T-helper 2 cell treated with Interferon-gamma antibody and Interleukin-4, amounts not matched to agents 100 ng/mL and 5 ng/mL, for 36 hours (primary cell): ENCODE measurements at regions not wholly inside any gene's neighbourhood (a gene's known extent, or its start where the extent isn't known, plus 50 kb on each side); places are given as distances from the start of the nearest gene placed in this dataset.
"Not testable (repeated sequence)": the region's sequence is repeated elsewhere in the genome, so short reads cannot be mapped to it uniquely, and the experiment has no call there.

Experiments used
- intact Hi-C: fragments of 100-400 bp; cut with micrococcal nuclease; formaldehyde crosslinking; loops from one replicate; pipeline ENCODE4 v1.15.1; 2023

DNA sequence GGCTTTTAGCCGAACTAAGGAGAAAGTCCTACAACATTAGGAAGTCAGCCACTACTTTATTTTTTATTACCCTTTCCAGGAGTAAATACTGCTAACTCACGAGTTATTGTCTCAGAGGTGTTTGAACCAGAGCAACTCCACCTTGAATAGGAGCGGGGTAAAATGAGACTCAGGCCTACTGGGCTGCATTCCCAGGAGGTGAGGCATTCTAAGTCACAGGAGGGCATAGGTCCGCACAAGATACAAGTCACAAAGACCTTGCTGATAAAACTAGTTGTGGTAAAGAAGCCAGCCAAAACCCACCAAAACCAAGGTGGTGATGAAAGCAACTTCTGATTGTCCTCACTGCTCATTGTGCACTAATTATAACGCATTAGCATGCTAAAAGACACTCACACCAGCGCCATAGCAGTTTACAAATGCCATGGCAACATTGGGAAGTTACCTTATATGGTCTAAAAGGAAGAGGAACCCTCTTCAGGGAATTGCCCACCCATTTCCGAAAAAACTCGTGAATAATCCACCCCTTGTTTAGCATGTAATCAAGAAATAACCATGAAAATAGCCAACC, 555.9 kb downstream of the IGSF11 start:
- intact Hi-C loops = no loop called here

DNA sequence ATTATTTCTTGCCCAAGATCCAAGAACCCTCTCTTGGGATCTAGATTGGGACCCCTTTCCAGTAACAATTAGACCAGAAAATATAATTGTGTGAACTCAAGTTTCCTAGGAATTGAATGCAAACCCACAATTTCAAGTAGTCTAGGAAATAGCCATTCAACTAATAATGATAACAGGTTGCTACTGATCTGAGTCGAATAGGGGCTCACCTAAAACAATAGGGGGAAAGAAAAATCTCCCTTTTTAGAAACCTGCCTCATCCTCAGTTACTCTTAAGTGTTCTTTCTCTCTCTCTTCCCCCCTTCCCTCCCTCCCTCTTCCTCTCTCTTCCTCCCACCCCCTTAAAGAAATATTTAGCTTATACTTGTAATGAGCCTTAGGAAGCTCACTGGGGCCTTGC, 555.3 kb downstream of the IGSF11 start:
- intact Hi-C loops = no loop called here

DNA sequence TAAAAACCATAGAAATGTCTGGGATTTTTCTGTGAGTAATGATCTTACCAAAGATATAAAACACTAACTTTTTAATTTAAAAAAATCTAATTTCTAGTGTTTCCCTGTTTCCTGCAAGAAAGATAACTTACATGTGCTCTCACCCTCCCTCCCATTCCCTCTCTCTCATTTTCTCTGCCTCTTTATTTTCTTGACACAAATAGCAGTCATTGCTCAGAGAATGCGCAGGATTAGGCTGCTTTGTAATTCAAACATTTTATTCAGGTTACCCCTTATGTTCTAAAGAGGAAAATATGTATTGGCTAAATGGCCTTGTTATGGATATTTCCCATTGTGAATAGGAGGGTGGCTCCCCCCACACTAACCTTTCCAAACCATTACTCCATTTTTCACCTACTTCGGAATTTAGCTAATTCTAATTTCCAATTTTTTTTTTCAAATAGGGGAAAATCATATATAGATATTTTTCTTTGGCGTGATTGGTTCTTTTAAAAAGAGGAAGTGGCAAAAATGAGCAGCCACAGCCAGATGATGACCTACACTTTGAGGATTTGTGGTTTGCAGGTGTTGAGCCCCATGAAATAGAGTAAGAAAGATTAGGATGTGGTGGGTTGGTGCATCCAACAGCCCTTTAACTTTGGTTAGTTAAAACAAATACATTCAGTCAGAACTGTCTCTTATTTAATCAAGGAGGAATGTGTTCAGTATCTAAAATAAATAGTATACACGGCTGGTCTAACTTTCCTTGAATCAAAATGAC, 554.4 kb downstream of the IGSF11 start:
- intact Hi-C loops = no loop called here

DNA sequence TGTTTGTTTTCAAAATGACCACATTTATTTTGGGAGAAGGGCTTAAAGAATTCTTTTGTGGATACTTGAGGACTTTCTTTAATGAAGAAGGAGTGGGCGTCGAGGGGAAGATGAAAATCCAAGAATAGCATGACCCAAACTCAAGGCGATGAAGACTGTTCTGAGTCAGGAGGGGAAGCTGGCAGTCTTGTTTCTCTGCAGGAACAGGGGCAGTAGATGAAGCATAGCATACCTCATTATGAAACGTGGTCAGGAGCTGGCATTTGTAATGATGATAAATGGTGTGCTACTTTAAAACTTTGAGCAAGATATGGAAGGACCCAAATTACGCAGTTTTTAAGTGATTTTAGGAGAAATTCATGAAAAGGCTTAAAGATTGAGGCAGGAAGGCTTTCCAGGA, 549.0 kb downstream of the IGSF11 start:
- intact Hi-C loops = no loop called here

DNA sequence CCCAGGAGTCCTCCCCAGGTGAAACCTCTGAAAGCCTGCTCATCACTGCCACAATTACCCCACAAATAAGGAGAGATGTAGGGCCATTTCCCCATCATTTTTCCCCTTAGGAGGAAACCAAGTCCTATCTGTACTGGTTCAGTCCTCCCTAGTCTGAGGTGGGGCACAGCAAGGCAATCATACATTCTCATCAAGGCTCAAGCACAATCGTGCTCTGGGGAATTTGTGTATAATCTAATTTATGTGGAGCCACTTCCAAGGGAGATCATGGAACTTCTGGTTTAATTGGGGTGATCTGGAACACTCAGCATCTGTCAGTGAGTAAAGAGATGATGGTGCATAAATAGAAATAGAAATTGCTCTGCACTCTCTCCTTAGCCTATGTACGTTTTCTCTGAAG, 546.9 kb downstream of the IGSF11 start:
- intact Hi-C loops = no loop called here

DNA sequence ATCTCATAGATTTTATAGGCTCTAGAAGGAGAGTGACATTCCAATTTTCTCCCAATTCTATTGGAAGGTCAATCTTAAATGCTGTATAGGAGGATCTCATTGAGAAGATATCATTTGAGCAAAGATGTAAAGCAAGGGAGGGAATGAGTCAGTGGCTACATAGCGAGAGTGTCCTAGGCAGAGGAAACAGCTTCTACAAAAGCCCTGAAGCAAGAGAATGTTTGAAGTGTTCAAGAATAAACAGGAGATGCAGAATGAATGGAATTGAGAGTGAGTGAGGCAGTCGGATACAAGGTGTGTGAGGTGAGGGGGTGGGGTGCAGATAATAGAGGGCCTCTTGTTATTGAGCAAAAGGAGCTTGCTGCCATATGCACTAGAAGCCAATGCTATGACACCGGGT, 545.9 kb downstream of the IGSF11 start:
- intact Hi-C loops = no loop called here

DNA sequence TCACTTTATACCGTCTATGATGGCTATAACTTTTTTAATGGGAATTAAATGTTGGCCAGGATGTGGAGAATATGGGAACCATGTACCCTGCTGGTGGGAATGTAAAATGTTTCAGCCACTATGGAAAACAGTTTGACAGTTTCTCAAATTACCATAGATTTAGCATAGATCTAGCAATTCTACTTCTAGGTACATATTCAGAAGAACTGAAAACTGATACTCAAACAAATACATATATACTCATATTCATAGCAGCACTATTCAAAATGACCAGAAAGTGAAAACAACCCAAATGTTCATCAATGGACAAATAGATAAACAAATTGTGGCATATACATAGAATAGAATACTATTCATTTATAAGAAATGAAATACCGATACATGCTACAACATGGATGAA, 539.4 kb downstream of the IGSF11 start:
- intact Hi-C loops = no loop called here

DNA sequence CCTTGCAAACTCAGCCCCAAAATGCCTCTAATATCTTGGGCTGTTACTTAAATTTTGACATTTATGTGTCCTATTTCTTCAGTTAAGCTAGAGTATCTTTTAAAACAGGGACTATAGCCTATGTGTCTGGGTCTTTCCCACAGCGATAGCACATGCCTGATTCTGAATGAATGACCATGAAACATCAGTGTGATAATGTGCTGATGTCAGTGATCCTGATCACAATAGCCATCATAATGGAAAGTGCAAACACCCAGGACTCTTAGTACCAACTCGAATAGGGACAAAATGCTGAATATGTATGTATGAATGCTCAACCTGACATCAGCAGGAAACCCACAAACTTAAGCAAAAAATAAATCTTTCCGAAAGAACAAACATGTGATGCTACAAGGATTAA, 537.4 kb downstream of the IGSF11 start:
- intact Hi-C loops = no loop called here

DNA sequence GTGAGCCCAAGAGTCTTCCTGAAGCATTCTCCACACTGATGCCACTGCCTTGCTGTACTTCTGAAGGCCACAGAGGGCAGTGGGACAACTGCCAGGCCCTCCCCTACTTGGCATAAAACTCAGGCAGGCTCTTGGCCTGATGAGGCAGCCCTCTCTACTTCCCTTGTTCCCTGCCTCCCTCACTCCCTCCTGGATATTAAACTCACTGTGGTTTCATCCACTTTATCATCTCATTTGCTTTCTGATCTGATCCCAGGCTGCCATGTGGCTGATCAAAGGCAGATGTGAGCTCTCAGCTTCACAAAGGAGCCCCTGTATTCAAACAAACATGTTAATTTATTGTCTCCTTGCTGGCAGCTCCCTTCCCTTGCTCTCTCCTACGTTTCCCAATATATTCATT, 533.5 kb downstream of the IGSF11 start:
- intact Hi-C loops = no loop called here

DNA sequence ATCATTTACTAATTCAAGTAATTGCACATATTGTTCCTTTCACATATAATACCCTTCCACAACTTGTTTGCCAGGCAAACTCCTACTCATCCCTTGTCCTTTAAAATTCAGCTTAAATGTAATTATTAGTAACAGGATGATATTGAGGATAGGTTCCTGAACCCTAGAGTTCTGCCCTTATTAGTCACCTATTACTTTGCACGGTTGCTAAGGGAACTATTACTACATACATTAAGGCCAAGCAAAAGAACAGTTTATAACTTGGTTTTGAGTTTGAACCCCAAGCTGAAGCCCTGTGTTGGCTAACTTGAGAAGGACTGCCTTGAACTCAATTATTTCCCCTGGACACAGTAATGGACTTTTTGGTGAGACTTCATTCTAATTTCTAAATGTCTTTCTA, 529.7 kb downstream of the IGSF11 start:
- intact Hi-C loops = no loop called here

DNA sequence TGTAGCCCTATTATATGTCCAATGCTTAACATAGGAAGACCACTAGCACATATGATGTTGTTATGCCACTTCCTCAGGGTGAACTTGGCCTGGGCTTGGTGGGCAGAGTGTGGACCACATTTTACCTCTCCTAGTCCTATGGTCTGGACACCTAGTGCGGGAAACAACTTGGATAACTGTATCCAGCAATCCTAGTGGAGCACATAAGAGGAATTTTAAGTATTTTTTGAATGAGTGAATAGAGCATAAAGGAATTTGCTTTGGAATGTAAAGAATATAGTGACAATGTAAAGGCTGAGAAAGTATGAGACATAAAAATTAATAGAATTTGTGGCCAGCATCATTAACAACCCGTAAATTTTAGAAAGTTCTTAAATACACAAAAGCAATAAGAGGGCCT, 528.9 kb downstream of the IGSF11 start:
- intact Hi-C loops = no loop called here

DNA sequence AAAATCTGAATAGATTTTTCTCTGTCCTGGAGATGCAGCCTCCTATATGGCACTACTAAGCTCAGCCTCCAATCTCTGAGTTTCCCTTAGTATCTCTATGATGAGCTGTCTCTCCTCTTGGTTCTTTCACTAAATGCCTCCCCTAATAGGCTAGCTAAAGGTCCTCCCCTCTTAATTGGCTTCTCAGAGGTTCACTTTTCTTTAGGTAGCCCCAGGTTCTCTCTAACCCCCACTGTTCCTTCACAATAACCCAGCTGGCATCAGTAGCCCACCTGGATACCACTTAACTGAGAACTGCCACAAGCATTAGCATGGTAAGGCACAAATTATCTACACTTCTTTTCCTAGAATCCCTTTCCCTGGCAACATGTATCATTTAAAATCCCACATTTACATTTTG, 523.2 kb downstream of the IGSF11 start:
- intact Hi-C loops = no loop called here

DNA sequence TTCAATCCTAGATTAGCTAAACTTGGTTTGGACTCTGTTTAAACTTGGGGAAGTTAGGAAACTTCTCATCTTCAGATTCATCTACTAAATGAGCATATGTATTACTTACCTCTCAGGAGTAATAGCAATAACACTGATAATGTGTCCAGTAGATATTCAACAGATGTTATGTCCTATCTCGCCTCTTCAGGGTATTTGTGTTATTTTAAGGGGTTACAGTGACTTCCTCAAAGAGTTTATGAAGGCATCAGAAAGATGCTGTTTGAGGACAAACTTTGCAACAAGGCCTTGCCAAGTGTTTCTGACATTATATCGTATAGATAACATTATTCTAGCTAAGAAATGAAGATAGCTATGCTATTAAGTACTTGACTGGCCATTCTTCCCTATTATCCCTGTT, 522.3 kb downstream of the IGSF11 start:
- intact Hi-C loops = no loop called here

DNA sequence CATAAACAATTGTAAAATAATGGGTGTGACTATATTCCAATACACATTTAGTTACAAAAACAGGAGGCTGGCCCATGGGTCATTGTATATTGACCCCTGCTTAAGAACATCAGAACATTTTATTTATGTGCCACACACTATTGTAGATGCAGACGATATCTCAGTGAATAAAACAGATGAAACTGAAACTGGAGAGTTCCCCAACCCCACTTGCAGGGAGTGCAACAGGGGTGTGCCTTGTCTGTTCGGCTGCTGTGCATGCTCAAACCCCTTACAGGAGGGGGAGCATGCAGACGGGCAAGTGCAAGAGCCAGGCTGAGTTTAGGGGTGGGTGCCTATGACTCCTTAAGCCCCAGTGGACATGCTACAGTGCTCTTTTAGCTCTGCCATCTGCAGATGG, 509.6 kb downstream of the IGSF11 start:
- intact Hi-C loops = no loop called here

DNA sequence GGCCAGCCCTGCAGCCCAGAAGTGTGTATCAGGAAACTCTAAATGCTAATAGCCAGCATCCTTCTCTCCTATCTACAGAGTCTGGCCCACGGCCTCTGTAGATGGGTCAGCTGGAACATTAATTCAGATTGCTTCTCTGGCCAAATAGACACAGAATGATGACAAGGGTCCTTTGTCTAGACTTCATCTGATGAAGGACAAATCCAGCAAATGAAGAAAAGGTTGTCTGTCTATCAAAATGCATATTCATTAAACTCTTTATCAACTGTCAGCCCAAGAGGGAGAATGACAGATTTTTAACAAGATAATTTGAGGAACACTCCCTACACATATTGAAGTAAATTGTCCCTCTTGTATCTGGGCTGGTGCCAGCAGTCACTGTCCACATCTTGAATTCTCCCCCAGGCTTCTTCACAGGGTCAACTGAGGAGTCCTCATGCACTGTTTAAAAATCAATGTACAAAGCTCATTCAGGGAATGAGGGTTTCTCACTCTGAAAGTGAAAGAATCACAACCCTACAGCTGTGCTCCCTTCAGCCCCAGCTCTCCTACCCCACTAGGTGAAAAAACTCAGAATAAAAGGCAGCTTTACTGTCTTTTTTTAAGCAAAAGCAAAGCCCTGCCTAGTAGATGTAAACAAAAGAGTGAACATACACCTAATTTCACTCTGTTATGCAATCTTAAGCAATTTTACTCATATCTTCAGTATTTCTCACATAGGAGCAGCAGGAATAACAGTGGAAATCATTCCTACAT, 507.7 kb downstream of the IGSF11 start:
- intact Hi-C loops = no loop called here

DNA sequence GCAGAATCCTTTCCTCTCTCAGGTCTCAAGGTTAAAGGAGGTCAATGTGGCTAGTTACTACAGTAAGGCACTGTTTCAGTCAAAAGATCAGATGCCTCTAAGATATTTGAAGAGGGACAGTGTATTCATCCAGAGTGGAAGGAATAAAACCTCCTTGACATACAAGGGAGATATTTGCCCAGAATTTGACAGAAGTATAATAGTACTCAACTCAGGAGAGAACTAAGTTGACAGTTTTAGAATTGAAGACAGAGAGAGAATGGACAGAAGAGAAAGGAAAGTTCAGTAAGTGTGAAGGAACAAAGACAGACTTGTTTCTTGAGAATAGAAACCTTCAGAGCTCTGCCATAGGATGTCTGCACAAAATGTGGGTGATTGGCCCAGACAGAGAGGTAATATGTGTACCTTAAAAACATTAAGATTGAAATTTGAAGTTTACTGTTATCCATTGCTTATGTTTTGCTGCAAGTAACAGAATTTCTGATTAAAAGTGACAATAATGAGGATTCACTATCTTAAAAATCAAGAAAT, 507.1 kb downstream of the IGSF11 start:
- intact Hi-C loops = no loop called here

DNA sequence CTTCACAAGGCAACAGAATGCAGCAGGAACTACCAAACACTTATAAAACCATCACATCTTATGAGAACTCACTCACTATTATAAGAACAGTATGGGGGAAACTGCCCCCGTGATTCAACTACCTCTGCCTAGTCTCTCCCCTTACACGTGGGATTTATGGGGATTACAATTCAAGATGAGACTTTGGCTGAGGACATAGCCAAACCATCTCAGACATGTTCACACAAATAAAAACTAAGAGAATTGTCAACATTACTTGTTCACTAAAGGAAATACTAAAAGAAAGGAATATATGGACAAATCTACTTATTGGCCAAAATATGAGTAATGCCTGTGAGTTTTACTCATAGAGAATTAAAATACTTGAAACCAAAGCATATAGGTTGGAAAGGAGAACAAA, 505.1 kb downstream of the IGSF11 start:
- intact Hi-C loops = no loop called here

DNA sequence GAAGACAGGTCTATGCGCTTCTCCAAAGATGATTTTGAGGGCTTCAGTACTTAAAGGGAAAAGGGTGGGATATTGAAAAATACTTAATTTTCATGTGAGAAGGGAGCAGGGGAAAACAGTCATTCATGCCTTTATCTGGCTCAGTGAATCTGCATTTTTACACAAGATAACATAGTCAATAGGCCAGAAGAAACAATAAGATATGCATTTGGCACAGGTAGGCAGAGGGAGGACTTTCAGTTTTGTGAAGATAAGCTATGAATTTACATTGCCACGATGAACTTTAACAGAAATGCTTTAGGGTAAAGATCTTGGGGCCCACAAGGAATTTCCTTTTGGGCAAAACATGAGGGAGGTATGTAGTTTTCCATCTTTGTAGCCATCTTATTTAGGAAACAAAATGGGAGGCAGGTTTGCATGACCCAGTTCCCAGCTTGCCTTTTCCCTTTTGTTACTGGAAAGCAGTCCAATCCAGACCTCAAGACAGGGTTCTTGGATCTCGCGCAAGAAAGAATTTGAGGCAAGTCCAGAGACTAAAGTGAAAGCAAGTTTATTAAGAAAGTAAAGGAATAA, 504.2 kb downstream of the IGSF11 start:
- intact Hi-C loops = no loop called here

DNA sequence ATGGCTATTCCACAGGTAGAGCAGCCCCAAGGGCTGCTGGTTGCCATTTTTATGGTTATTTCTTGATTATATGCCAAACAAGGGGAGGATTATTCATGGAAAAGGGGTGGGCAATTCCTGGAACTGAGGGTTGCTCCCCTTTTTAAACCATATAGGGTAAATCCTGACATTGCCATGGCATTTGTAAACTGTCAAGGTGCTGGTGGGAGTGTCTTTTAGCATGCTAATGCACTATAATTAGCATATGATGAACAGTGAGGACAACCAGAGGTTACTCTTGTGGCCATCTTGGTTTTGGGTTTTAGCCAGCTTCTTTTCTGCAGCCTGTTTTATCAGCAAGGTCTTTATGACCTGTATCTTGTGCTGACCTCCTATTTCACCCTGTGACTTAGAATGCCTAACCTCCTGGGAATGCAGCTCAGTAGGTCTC, 503.7 kb downstream of the IGSF11 start:
- intact Hi-C loops = not testable (repeated sequence)

DNA sequence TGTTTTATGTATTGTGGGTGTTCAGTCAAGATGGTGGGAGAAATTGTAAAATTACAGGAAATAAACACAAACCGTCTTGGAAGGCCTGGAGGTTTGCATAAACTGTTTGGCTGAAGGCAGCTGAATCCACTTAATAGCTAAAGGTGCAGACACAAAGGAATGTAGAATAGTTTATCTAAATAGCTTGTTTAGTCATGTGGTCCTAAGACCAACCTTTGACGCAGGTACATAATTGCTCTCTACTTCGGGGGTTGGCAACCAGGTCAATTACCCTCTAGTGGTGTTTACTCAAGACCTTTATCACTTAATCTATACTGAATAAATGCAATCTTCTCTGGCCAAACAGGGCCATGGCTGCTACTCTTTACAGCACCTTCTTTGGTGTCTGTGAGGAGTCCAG, 502.8 kb downstream of the IGSF11 start:
- intact Hi-C loops = no loop called here

DNA sequence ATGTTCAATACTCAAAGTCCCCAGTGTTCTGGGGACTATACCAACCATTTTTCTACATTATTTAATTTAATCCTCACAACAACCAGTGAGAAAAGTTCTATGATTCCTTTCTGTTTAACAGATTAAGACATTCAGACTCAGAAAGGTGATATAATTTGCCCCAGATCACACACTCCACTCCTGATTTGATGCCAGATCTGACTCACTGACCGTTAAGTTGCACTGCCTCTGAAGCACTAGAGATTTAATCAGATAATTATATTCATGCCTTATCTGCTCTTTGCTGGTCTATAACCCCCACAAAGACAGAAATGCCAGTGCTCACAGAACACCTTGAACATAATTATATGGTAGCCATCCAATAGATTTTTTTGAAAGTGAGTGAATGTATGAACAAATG, 501.0 kb downstream of the IGSF11 start:
- intact Hi-C loops = no loop called here

DNA sequence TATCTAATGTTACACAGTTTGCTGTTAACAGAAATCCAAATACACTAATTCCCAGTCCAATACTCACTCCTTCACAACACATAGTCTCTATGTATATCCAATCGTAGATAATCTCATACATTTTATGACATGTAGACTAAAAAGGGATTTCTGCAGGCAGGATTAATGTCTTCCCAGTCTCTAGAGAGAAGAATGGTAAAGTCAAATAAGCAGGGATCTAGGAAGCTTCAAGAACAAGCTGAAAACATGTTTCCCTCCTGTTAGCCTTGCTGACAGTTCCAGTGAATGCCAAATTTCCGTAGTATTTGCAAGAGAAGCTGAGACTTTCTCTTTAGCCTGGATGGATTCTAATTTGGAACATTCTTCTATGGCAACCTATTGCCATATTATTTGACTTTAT, 500.1 kb downstream of the IGSF11 start:
- intact Hi-C loops = no loop called here
